Common myeloid progenitor, CD34-positive (primary cell): ENCODE measurements at regions not wholly inside any gene's neighbourhood (a gene's known extent, or its start where the extent isn't known, plus 50 kb on each side); places are given as distances from the start of the nearest gene placed in this dataset.

Source experiments
- CTCF ChIA-PET: fragments of 350-600 bp; sonication (Branson Sonifier 250); formaldehyde crosslinking; loops from one replicate; lab custom pipeline; 2021; ENCODE audit warnings: antibody characterized with exemption; lab: Charles Lee
- POLR2A ChIA-PET: fragments of 350-600 bp; sonication (Branson Sonifier 250); formaldehyde crosslinking; loops from one replicate; lab custom pipeline; 2021; ENCODE audit warnings: antibody characterized with exemption; lab: Charles Lee
- DNase-seq, 3 donors: peaks; one replicate each; pipeline versions ENCODE4 v3.0.0 to v3.0.0-alpha.2; 2013
- H3K27ac ChIP-seq, 2 experiments: 1 replicate in 1 of 2; 2 replicates in 1 of 2; pipeline ENCODE4 v1.7.0; 2013; ENCODE audit warnings: inconsistent platforms in 2 of 2, low read length in 2 of 2, mild to moderate bottlenecking in 2 of 2, low read depth in 1 of 2, moderate library complexity in 1 of 2; ENCODE audit not compliant: severe bottlenecking in 2 of 2, insufficient read depth in 1 of 2, poor library complexity in 1 of 2
- H3K27me3 ChIP-seq, 5 experiments: replicated peaks in 2 of 5; 1 replicate in 3 of 5; 2 replicates in 2 of 5; pipeline versions ENCODE4 v1.6.1 to v1.7.0; 2013; ENCODE audit warnings: low read length in 4 of 5, mild to moderate bottlenecking in 2 of 5, moderate library complexity in 2 of 5, inconsistent platforms in 1 of 5; ENCODE audit not compliant: insufficient read depth in 5 of 5, control insufficient read depth in 4 of 5
- H3K36me3 ChIP-seq, 4 experiments: 1 replicate in 2 of 4; 2 replicates in 2 of 4; pipeline versions ENCODE4 v1.6.1 to v1.7.0; 2013; ENCODE audit warnings: low read length in 3 of 4, control low read depth in 1 of 4, mild to moderate bottlenecking in 1 of 4; ENCODE audit not compliant: control insufficient read depth in 4 of 4, insufficient read depth in 4 of 4
- H3K4me1 ChIP-seq, 4 experiments: 1 replicate in 3 of 4; 2 replicates in 1 of 4; pipeline versions ENCODE4 v1.6.1 to v1.7.1; 2013; ENCODE audit warnings: low read length in 3 of 4, mild to moderate bottlenecking in 3 of 4, control low read depth in 1 of 4, inconsistent platforms in 1 of 4, moderate library complexity in 1 of 4; ENCODE audit not compliant: control insufficient read depth in 4 of 4, insufficient read depth in 4 of 4; ENCODE audit errors: control extremely low read depth in 1 of 4
- H3K4me3 ChIP-seq, 7 experiments: 1 replicate in 4 of 7; 2 replicates in 3 of 7; pipeline versions ENCODE4 v1.5.1 to v1.7.0; 2013; ENCODE audit warnings: mild to moderate bottlenecking in 7 of 7, low read length in 6 of 7, moderate library complexity in 6 of 7, inconsistent platforms in 2 of 7, low read depth in 2 of 7, control low read depth in 1 of 7; ENCODE audit not compliant: insufficient read depth in 4 of 7, control insufficient read depth in 1 of 7; ENCODE audit errors: extremely low read depth in 1 of 7
- H3K9me3 ChIP-seq, 5 experiments: 1 replicate in 4 of 5; 2 replicates in 1 of 5; pipeline versions ENCODE4 v1.6.1 to v1.7.1; 2013; ENCODE audit warnings: low read length in 4 of 5, mild to moderate bottlenecking in 2 of 5, inconsistent platforms in 1 of 5, low read depth in 1 of 5, moderate library complexity in 1 of 5; ENCODE audit not compliant: control insufficient read depth in 4 of 5, insufficient read depth in 2 of 5; ENCODE audit errors: control extremely low read depth in 1 of 5
- WGBS: methylation state at CpG from one replicate; pipeline ENCODE4 v1.1.5; 2013; ENCODE audit not compliant: insufficient coverage; 5-methylcytosine and 5-hydroxymethylcytosine counted together

DNA sequence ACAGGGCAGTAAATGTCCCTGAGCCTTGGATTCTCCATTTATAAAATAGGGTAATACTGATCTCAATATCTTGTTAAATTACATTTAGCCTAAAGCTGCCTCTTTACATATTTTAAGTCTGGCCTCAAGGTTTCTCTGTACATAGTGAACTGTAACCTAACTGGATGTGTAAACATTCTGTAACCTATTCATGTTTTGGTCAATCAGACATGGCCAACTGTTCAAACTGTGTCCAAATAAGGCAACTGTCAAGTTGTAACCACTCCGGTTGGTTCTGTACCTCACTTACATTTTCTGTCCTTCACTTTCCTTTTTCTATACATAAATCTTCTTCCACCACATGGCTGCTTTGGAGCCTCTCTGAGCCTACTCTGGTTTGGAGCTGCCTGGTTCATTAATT is 107.1 kb upstream of the ITGB1 start:
- CTCF ChIA-PET: no interaction called here
- DNase-seq: no peak
- 88% methylated on average over 1 of the region's 1 CpG for WGBS
- POLR2A ChIA-PET: no interaction called here
- Histone ChIP-seq H3K36me3 (no peaks in the 10 kb centered on the region), H3K27ac (no peak overlapping the region), H3K4me1 (no peaks in the 10 kb centered on the region), H3K27me3 (no peaks in the 10 kb centered on the region), H3K9me3 (no peaks in the 10 kb centered on the region), H3K4me3 (no peak overlapping the region)

DNA sequence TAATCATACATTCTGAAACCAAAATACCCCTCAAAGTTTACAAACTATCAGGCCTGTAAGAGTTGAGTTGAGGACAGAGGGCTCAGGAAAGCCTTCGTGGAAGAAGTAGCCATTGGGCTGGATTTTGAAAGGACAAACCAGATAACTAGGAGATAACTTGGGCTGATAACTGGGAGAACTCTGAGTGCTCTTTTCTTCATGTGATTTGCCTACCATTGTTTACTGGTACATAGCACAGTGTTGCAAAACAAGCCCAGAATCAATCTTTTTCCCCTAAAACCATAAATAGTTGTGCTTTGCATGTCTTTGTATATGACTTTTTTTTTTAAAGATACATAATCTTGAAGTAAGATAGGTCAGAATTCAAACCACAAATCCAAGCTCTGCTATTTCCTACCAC is 106.7 kb upstream of the ITGB1 start:
- CTCF ChIA-PET: no interaction called here
- no peaks in the 10 kb centered on the region for H3K36me3 ChIP-seq
- no peaks in the 10 kb centered on the region for H3K27me3 ChIP-seq
- whole genome bisulfite sequencing: no CpG with 5 or more reads among the region's 1 CpG
- DNase-seq: no peak
- H3K4me3 ChIP-seq: no peak overlapping the region
- H3K9me3 ChIP-seq: no peaks in the 10 kb centered on the region
- POLR2A ChIA-PET: no interaction called here
- no peaks in the 10 kb centered on the region for H3K4me1 ChIP-seq
- H3K27ac ChIP-seq: no peak overlapping the region

DNA sequence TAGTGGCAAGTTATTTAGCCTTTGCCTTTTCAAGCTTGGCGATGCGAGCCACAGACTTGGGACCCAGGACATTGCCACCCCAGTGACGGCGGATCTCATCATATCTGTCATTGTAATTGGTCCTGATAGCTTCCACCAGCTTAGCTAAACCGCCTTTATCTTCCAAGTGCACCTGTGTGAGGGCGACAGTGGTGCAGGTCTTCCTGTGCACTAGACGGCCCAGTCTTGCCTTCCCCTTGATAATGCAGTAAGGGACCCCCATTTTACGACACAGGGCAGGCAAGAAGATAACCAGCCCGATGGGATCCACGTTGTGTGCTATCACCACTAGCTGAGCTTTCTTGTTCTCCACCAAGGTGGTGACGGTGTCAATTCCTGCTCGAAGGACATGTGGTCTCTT is 99.6 kb upstream of the ITGB1 start:
- Histone ChIP-seq H3K4me1 (no peaks in the 10 kb centered on the region), H3K9me3 (no peaks in the 10 kb centered on the region), H3K27me3 (peaks cover 0 to 3% (median 0%) of the 10 kb centered on the region in 5 experiments), H3K4me3 (no peak overlapping the region), H3K36me3 (no peaks in the 10 kb centered on the region), H3K27ac (no peak overlapping the region)
- WGBS: 96% methylated on average over 10 of the region's 12 CpGs
- ChIA-PET CTCF (no interaction called here), POLR2A (interaction anchor here (0.6 kb wide), 1 partner anchor 1668 kb away, joined by 5 read pairs; no protein-coding TSS in a partner anchor)
- DNase-seq: peak in 1 of 3 donors; percentile 6

DNA sequence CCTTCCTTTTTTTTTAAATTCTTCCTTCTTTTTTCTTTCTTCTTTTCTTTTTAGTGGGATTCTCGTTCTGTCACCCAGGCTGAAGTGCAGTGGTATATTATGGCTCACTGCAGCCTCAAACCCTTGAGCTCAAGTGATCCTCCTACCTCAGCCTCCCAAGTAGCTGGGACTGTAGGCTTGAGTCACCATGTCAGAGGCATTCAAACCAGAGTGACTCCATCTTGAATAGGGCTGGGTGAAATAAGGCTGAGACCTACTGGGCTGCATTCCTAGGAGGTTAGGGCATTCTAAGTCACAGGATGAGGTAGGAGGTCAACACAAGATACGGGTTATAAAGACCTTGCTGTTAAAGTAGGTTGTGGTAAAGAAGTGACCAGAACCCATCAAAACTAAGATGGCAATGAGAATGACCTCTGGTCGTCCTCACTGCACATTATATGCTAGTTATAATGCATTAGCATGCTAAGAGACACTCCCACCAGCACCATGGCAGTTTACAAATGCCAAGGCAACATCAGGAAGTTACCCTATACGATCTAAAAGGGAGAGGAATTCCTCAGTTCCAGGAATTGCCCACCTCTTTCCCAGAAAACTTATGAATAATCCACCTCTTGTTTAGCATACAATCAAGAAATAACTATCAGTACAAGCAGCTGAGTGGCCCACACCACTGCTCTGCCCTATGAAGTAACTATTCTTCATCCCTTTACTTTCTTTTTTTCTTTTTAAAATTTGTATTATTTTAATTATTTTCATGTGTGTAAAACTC is 99.0 kb upstream of the ITGB1 start:
- no peaks in the 10 kb centered on the region for H3K9me3 ChIP-seq
- no peaks in the 10 kb centered on the region for H3K4me1 ChIP-seq
- H3K27ac ChIP-seq: no peak overlapping the region
- 72% methylated on average over 2 of the region's 4 CpGs for WGBS
- POLR2A ChIA-PET: no interaction called here
- DNase-seq: no peak
- H3K36me3 ChIP-seq: no peaks in the 10 kb centered on the region
- H3K4me3 ChIP-seq: no peak overlapping the region
- CTCF ChIA-PET: no interaction called here
- peaks cover 0 to 3% (median 0%) of the 10 kb centered on the region in 5 experiments for H3K27me3 ChIP-seq

- Histone ChIP-seq H3K9me3 (no peaks in the 10 kb centered on the region), H3K4me3 (no peak overlapping the region), H3K27ac (no peak overlapping the region), H3K36me3 (no peaks in the 10 kb centered on the region), H3K4me1 (no peaks in the 10 kb centered on the region), H3K27me3 (peaks cover 0 to 3% (median 0%) of the 10 kb centered on the region in 5 experiments)
- POLR2A ChIA-PET: no interaction called here
- CTCF ChIA-PET: no interaction called here
- no peak for DNase-seq
Observed at GRCh38 chr10:33055625-33056024, 97.6 kb upstream of the ITGB1 start.

DNA sequence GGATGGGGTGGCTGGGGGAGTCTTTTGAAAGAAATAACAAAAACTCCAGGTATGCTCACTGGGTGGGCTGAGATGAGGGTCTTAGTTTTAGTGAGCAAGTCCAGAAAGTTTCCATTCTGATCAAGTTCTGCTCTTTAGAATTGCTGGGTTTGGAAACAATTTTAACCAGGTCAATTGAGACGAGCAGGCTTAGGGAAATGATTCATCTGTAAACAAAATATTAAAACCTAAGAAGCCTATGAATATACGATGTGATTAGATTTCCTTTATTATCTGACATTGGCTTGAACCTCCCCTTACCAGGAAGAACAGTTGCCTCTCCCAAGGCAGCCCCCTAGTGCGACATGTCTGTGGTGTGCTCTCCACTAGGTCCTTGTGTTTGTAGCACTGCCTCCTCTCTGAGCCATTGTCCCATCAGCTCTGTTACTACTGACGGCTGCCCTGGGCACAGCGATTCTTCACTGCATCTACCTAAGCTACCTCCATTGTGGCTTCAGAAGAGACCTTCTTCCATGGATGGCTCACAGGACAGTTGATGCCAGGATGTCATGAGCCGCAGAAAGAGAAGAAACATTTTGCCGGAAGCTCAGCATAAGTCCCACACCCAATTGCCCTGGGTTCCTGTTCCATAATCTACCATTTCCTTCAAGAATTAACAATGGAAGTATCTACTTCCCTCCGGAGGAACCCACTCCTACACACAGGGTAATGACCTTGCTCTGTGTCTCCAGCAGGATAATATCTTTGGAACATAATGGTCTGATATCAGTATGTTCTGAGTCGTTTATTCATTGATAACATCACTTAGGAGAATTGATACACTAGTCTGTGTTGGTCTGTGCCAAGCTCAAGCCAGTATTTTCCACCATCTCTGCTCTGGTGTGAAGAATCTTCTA is 95.1 kb upstream of the ITGB1 start:
- DNase-seq: no peak
- H3K36me3 ChIP-seq: no peaks in the 10 kb centered on the region
- no peaks in the 10 kb centered on the region for H3K9me3 ChIP-seq
- H3K4me3 ChIP-seq: no peak overlapping the region
- H3K27ac ChIP-seq: no peak overlapping the region
- POLR2A ChIA-PET: no interaction called here
- CTCF ChIA-PET: interaction anchor here (0.6 kb wide), 1 partner anchor 32 kb away, joined by 3 read pairs; no protein-coding TSS in a partner anchor
- 96% methylated on average over 5 of the region's 9 CpGs for WGBS
- H3K4me1 ChIP-seq: no peaks in the 10 kb centered on the region
- peaks cover 0 to 3% (median 0%) of the 10 kb centered on the region in 5 experiments for H3K27me3 ChIP-seq
